ENCODE measurements at regions not wholly inside any gene's neighbourhood (a gene's known extent, or its start where the extent isn't known, plus 50 kb on each side); places are given as distances from the start of the nearest gene placed in this dataset.

GRCh38 chr22:47250995-47251765 is 488.7 kb downstream of the TBC1D22A start:
- no peak for DNase-seq

GRCh38 chr22:47249370-47249928 is 487.0 kb downstream of the TBC1D22A start:
- no peak for DNase-seq

GRCh38 chr22:47248925-47249324 is 486.5 kb downstream of the TBC1D22A start:
- no peak for DNase-seq

- no peak for DNase-seq
These were observed 485.3 kb downstream of the TBC1D22A start for GRCh38 chr22:47247579-47248240.

GRCh38 chr22:47245786-47246185 is 483.3 kb downstream of the TBC1D22A start:
- no peak for DNase-seq

- no peak for DNase-seq
These were observed 482.8 kb downstream of the TBC1D22A start for GRCh38 chr22:47245286-47245685.

GRCh38 chr22:47240116-47240515 is 477.7 kb downstream of the TBC1D22A start:
- DNase-seq = no peak

GRCh38 chr22:47239474-47239860 is 477.0 kb downstream of the TBC1D22A start:
- DNase-seq = no peak

GRCh38 chr22:47238690-47239473 is 476.4 kb downstream of the TBC1D22A start:
- no peak for DNase-seq

GRCh38 chr22:47237890-47238480 is 475.5 kb downstream of the TBC1D22A start:
- DNase-seq = no peak

- DNase-seq = no peak
These were observed 474.3 kb downstream of the TBC1D22A start for GRCh38 chr22:47236718-47237117.

- DNase-seq = no peak
These were observed 473.7 kb downstream of the TBC1D22A start for GRCh38 chr22:47236161-47236560.

GRCh38 chr22:47233316-47234243 is 471.1 kb downstream of the TBC1D22A start:
- no peak for DNase-seq

- no peak for DNase-seq
These were observed 470.3 kb downstream of the TBC1D22A start for GRCh38 chr22:47232753-47233152.

GRCh38 chr22:47232197-47232596 is 469.7 kb downstream of the TBC1D22A start:
- DNase-seq = no peak

- no peak for DNase-seq
These were observed 469.3 kb downstream of the TBC1D22A start for GRCh38 chr22:47231759-47232158.

- no peak for DNase-seq
These were observed 468.3 kb downstream of the TBC1D22A start for GRCh38 chr22:47230741-47231140.

- no peak for DNase-seq
These were observed 467.8 kb downstream of the TBC1D22A start for GRCh38 chr22:47230251-47230650.

GRCh38 chr22:47228767-47229166 is 466.3 kb downstream of the TBC1D22A start:
- DNase-seq = no peak

- DNase-seq = no peak
These were observed 463.6 kb downstream of the TBC1D22A start for GRCh38 chr22:47225931-47226633.
